Keratinocyte (primary cell): ENCODE measurements at regions not wholly inside any gene's neighbourhood (a gene's known extent, or its start where the extent isn't known, plus 50 kb on each side); places are given as distances from the start of the nearest gene placed in this dataset.

Experiments used
- DNase-seq: peaks from one replicate; pipeline ENCODE4 v3.0.0-alpha.2; 2011; ENCODE audit warnings: low read depth, missing footprints, low spot score
- FAIRE-seq: peaks from 2 replicates; lab custom pipeline; 2011; peaks lifted over from hg19 to GRCh38; lab: Jason Lieb, UNC
- H2AFZ ChIP-seq: 2 replicates; pipeline ENCODE4 v1.6.0; 2012; ENCODE audit warnings: low read length, control low read depth, inconsistent platforms; ENCODE audit not compliant: control insufficient read depth
- H3K27ac ChIP-seq: 2 replicates; pipeline ENCODE4 v1.5.1; 2011; ENCODE audit warnings: low read length; ENCODE audit not compliant: control insufficient read depth, insufficient read depth
- H3K27me3 ChIP-seq: 3 replicates; pipeline ENCODE4 v1.6.0; 2011; ENCODE audit warnings: low read length; ENCODE audit not compliant: control insufficient read depth, insufficient read depth; ENCODE audit errors: extremely low read depth
- H3K36me3 ChIP-seq, 2 experiments: 2 replicates in 1 of 2; 3 replicates in 1 of 2; pipeline ENCODE4 v1.5.1; 2011; ENCODE audit warnings: low read length in 2 of 2, mild to moderate bottlenecking in 1 of 2; ENCODE audit not compliant: control insufficient read depth in 2 of 2, insufficient read depth in 2 of 2; ENCODE audit errors: extremely low read depth in 1 of 2
- H3K4me1 ChIP-seq: 3 replicates; pipeline ENCODE4 v1.5.1; 2011; ENCODE audit warnings: low read length; ENCODE audit not compliant: control insufficient read depth, insufficient read depth; ENCODE audit errors: extremely low read depth
- H3K4me2 ChIP-seq: 3 replicates; pipeline ENCODE4 v1.6.0; 2011; ENCODE audit warnings: low read depth, low read length; ENCODE audit not compliant: control insufficient read depth, insufficient read depth; ENCODE audit errors: extremely low read depth
- H3K4me3 ChIP-seq, 3 experiments: fragments of 200-600 bp in 1 of 3; sonication (generic) in 1 of 3; 2 replicates in 2 of 3; 3 replicates in 1 of 3; pipeline ENCODE4 v1.5.1; 2011 to 2016; ENCODE audit warnings: low read length in 3 of 3, mild to moderate bottlenecking in 3 of 3, control low read depth in 2 of 3, inconsistent platforms in 1 of 3, low read depth in 1 of 3, mixed read lengths in 1 of 3, mixed run types in 1 of 3, moderate library complexity in 1 of 3; ENCODE audit not compliant: control insufficient read depth in 2 of 3, insufficient read depth in 2 of 3; ENCODE audit errors: extremely low read depth in 1 of 3
- H3K79me2 ChIP-seq: 2 replicates; pipeline ENCODE4 v1.6.0; 2012; ENCODE audit warnings: low read length; ENCODE audit not compliant: control insufficient read depth, insufficient read depth
- H3K9ac ChIP-seq: 3 replicates; pipeline ENCODE4 v1.6.0; 2011; ENCODE audit warnings: low read length; ENCODE audit not compliant: control insufficient read depth, insufficient read depth; ENCODE audit errors: extremely low read depth
- H3K9me1 ChIP-seq: 3 replicates; pipeline ENCODE4 v1.6.0; 2011; ENCODE audit warnings: low read length; ENCODE audit not compliant: control insufficient read depth, insufficient read depth; ENCODE audit errors: extremely low read depth
- H3K9me3 ChIP-seq: 2 replicates; pipeline ENCODE4 v1.5.1; 2012; ENCODE audit warnings: low read depth, low read length; ENCODE audit not compliant: control insufficient read depth
- H4K20me1 ChIP-seq: 3 replicates; pipeline ENCODE4 v1.6.0; 2011; ENCODE audit warnings: low read length; ENCODE audit not compliant: control insufficient read depth, insufficient read depth; ENCODE audit errors: extremely low read depth
- CTCF ChIP-seq, 3 experiments: IDR thresholded peaks in 1 of 3; conservative IDR thresholded peaks in 1 of 3; optimal IDR thresholded peaks in 1 of 3; 2 replicates in 2 of 3; 3 replicates in 1 of 3; pipeline versions ENCODE3 to v1.5.1; 2011; ENCODE audit warnings: low read length in 3 of 3, mild to moderate bottlenecking in 3 of 3, moderate library complexity in 2 of 3, control low read depth in 1 of 3, inconsistent platforms in 1 of 3; ENCODE audit not compliant: insufficient read depth in 2 of 3; ENCODE audit errors: extremely low read depth in 1 of 3
- EZH2 ChIP-seq: IDR thresholded peaks from one replicate; pipeline ENCODE4 v1.6.1; 2012; ENCODE audit warnings: inconsistent platforms, mild to moderate bottlenecking, low read length, moderate library complexity
- dilution Hi-C: fragments of 300-500 bp; cut with MboI; formaldehyde crosslinking; loops from one replicate; pipeline ENCODE4 v1.7.0; 2020; ENCODE audit warnings: low sequenced_read_pairs; ENCODE audit not compliant: extremely low pct_ligation_motif_present

- dilution Hi-C loops = no loop called here
- FAIRE-seq (no peak), DNase-seq (no peak)
Measured at GRCh38 chr2:122117371-122117770, 361.9 kb downstream of the TSN start.

GRCh38 chr2:122129399-122129798 is 373.9 kb downstream of the TSN start:
- Histone ChIP-seq H3K27me3 (no peaks in the 10 kb centered on the region), H4K20me1 (no peaks in the 10 kb centered on the region), H3K4me3 (no peak overlapping the region), H3K4me1 (no peaks in the 10 kb centered on the region), H2AFZ (no peak overlapping the region), H3K36me3 (no peaks in the 10 kb centered on the region), H3K4me2 (no peak overlapping the region), H3K27ac (no peak overlapping the region), H3K9ac (no peak overlapping the region), H3K79me2 (no peaks in the 10 kb centered on the region), H3K9me1 (no peaks in the 10 kb centered on the region), H3K9me3 (peaks cover 4% of the 10 kb centered on the region)
- dilution Hi-C loops = no loop called here
- TF ChIP-seq EZH2 (no peak), CTCF (optimal IDR thresholded peaks at IDR 0.05 in 1 of 3, IDR thresholded peaks at IDR 0.05 in 1 of 3, conservative IDR thresholded peaks at IDR 0.05 in 1 of 3; ENCODE audit: extremely low read depth in 1 of 3, insufficient read depth in 2 of 3, low read length in 3 of 3) (no peak)
- DNase-seq (no peak), FAIRE-seq (no peak)

More at GRCh38 chr2:122117371-122117770, 361.9 kb downstream of the TSN start:
- Histone ChIP-seq H3K9me3 (no peaks in the 10 kb centered on the region), H3K27me3 (no peaks in the 10 kb centered on the region), H3K9me1 (no peaks in the 10 kb centered on the region), H3K9ac (no peak overlapping the region), H3K79me2 (no peaks in the 10 kb centered on the region), H4K20me1 (no peaks in the 10 kb centered on the region), H3K4me2 (no peak overlapping the region), H3K27ac (no peak overlapping the region), H3K36me3 (no peaks in the 10 kb centered on the region), H3K4me3 (no peak overlapping the region), H3K4me1 (no peaks in the 10 kb centered on the region), H2AFZ (no peak overlapping the region)
- TF ChIP-seq CTCF (optimal IDR thresholded peaks at IDR 0.05 in 1 of 3, IDR thresholded peaks at IDR 0.05 in 1 of 3, conservative IDR thresholded peaks at IDR 0.05 in 1 of 3; ENCODE audit: extremely low read depth in 1 of 3, insufficient read depth in 2 of 3, low read length in 3 of 3) (no peak), EZH2 (no peak)
